B cell (primary cell): ENCODE measurements at regions not wholly inside any gene's neighbourhood (a gene's known extent, or its start where the extent isn't known, plus 50 kb on each side); places are given as distances from the start of the nearest gene placed in this dataset.

Experiments used
- ATAC-seq: fragments of 200-7000 bp; cut with Tn5 transposase; one replicate; pipeline ENCODE4 v1.10.0; 2021; ENCODE audit warnings: low read depth, mild to moderate bottlenecking, moderate number of reproducible peaks, moderate library complexity
- CTCF ChIA-PET: fragments of 350-600 bp; sonication (Branson Sonifier 250); formaldehyde crosslinking; loops from one replicate; lab custom pipeline; 2021; ENCODE audit warnings: antibody characterized with exemption, inconsistent platforms; lab: Charles Lee
- POLR2A ChIA-PET: fragments of 350-600 bp; sonication (Branson Sonifier 250); formaldehyde crosslinking; loops from one replicate; lab custom pipeline; 2021; ENCODE audit warnings: antibody characterized with exemption; lab: Charles Lee
- DNase-seq: peaks from one replicate; pipeline ENCODE4 v3.0.0; 2013
- H2AFZ ChIP-seq: 2 replicates; pipeline ENCODE4 v1.6.1; 2012; ENCODE audit warnings: mild to moderate bottlenecking, low read depth, low read length; ENCODE audit not compliant: insufficient read depth, poor library complexity, severe bottlenecking
- H3K27ac ChIP-seq, 2 donors: 1 replicate in 1 of 2; 2 replicates in 1 of 2; pipeline ENCODE4 v1.5.1; 2012 to 2013; ENCODE audit warnings: low read length in 2 of 2, mild to moderate bottlenecking in 2 of 2, moderate library complexity in 1 of 2
- H3K27me3 ChIP-seq, 4 experiments: fragments of 200-600 bp in 1 of 4; sonication (generic) in 1 of 4; replicated peaks in 1 of 4; 1 replicate in 2 of 4; 2 replicates in 2 of 4; pipeline versions ENCODE4 v1.6.1 to v1.7.0; 2013 to 2016; ENCODE audit warnings: low read length in 3 of 4, mild to moderate bottlenecking in 2 of 4, mixed read lengths in 1 of 4, moderate library complexity in 1 of 4; ENCODE audit not compliant: insufficient read depth in 4 of 4, control insufficient read depth in 3 of 4; ENCODE audit errors: control extremely low read depth in 1 of 4
- H3K36me3 ChIP-seq, 2 experiments: replicated peaks in 1 of 2; 1 replicate in 1 of 2; 2 replicates in 1 of 2; pipeline versions ENCODE4 v1.6.1 to v1.7.1; 2013; ENCODE audit warnings: low read length in 1 of 2; ENCODE audit not compliant: insufficient read depth in 2 of 2, control insufficient read depth in 1 of 2; ENCODE audit errors: control extremely low read depth in 1 of 2, extremely low read depth in 1 of 2
- H3K4me1 ChIP-seq, 2 donors: fragments of 200-600 bp in 1 of 2; sonication (generic) in 1 of 2; 1 replicate in 1 of 2; 2 replicates in 1 of 2; pipeline versions ENCODE4 v1.5.1 to v1.6.1; 2013 to 2017; ENCODE audit warnings: low read length in 2 of 2; ENCODE audit not compliant: control insufficient read depth in 2 of 2, insufficient read depth in 2 of 2
- H3K4me2 ChIP-seq: replicated peaks from 2 replicates; pipeline ENCODE3; 2012; ENCODE audit warnings: mild to moderate bottlenecking, low read depth, low read length; ENCODE audit not compliant: poor library complexity, severe bottlenecking
- H3K4me3 ChIP-seq, 5 experiments: fragments of 200-600 bp in 1 of 5; sonication (generic) in 1 of 5; 1 replicate in 3 of 5; 2 replicates in 2 of 5; pipeline versions ENCODE4 v1.5.1 to v1.7.0; 2011 to 2016; ENCODE audit warnings: low read length in 4 of 5, mild to moderate bottlenecking in 4 of 5, low read depth in 2 of 5, control low read depth in 1 of 5, moderate library complexity in 1 of 5; ENCODE audit not compliant: insufficient read depth in 1 of 5; ENCODE audit errors: control extremely low read depth in 1 of 5, extremely low read depth in 1 of 5
- H3K79me2 ChIP-seq: fragments of 200-600 bp; sonication (generic); one replicate; pipeline ENCODE4 v1.6.0; 2016; ENCODE audit warnings: low read length; ENCODE audit not compliant: control insufficient read depth, insufficient read depth
- H3K9ac ChIP-seq: fragments of 200-600 bp; sonication (generic); 2 replicates; pipeline ENCODE4 v1.6.1; 2017; ENCODE audit warnings: mild to moderate bottlenecking, low read length, moderate library complexity
- H3K9me3 ChIP-seq, 3 donors: one replicate each; pipeline versions ENCODE4 v1.6.1 to v1.7.1; 2013; ENCODE audit warnings: low read length in 2 of 3; ENCODE audit not compliant: control insufficient read depth in 2 of 3, insufficient read depth in 1 of 3; ENCODE audit errors: control extremely low read depth in 1 of 3
- H4K20me1 ChIP-seq: 2 replicates; pipeline ENCODE4 v1.6.0; 2012; ENCODE audit warnings: mild to moderate bottlenecking, low read length; ENCODE audit not compliant: insufficient read depth, control insufficient read depth, poor library complexity, severe bottlenecking
- H3K27ac Mint-ChIP-seq: one replicate; pipeline ENCODE4 v1.8.0; 2021; ENCODE audit warnings: mixed read lengths
- H3K27me3 Mint-ChIP-seq: one replicate; pipeline ENCODE4 v1.8.0; 2021; ENCODE audit warnings: mixed read lengths
- H3K4me1 Mint-ChIP-seq: one replicate; pipeline ENCODE4 v1.8.0; 2021; ENCODE audit warnings: mixed read lengths
- H3K4me3 Mint-ChIP-seq: one replicate; pipeline ENCODE4 v1.8.0; 2021; ENCODE audit warnings: mixed read lengths
- H3K9me3 Mint-ChIP-seq: one replicate; pipeline ENCODE4 v1.8.0; 2022; ENCODE audit warnings: mixed read lengths; ENCODE audit not compliant: insufficient read depth
- EZH2 ChIP-seq: IDR thresholded peaks from 2 replicates; pipeline ENCODE4 v1.6.1; 2012; ENCODE audit warnings: borderline replicate concordance, low read depth, mild to moderate bottlenecking, moderate library complexity, low read length; ENCODE audit not compliant: insufficient read depth, poor library complexity, severe bottlenecking
- WGBS: methylation state at CpG from one replicate; pipeline ENCODE4 v1.1.5; 2013; ENCODE audit warnings: missing lambda C conversion rate; ENCODE audit not compliant: insufficient coverage; 5-methylcytosine and 5-hydroxymethylcytosine counted together
- intact Hi-C: fragments of 100-400 bp; cut with micrococcal nuclease; formaldehyde crosslinking; loops from one replicate; pipeline ENCODE4 v1.10.0; 2022
- TF ChIP-seq, protein P1 (sequence below): fragments of 200-600 bp; IDR thresholded peaks from one replicate; pipeline ENCODE4 v1.8.0; 2022; ENCODE audit warnings: antibody characterized with exemption, mild to moderate bottlenecking

DNA sequence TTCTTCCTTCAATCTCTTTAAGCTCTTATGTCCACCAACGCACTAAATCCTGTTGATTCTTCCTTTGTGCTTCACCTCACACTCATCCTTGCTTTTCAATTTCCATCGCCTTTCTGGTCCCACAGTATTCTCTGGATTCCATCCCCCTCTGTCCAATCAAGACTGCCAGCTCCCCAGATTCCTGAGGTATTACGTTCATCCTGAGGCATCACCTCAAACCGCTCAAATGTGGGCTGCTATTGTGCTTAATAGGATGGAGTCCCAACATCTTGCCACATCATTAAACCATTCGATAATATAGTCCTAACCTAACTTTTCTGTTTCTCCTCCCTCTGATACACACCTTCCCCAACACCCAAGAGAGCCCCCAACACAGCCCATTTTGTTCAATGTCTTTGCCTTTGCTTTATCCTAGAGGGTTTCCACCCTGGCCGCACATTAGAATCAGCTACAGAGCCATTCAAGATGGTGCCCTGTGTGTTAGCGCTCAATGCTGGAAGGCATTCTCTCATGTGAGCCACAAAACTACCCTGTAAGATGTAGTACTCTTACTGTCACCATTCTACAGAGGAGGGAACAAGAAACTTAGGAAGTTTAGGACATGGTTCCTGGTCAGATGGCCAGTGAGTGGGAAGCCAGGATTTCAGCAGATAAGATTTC, 79.5 kb upstream of the LEP start:
- Mint-ChIP-seq H3K4me3 (no peak overlapping the region), H3K4me1 (peaks cover 13% of the 10 kb centered on the region), H3K27me3 (peaks cover 77% of the 10 kb centered on the region), H3K27ac (no peak overlapping the region), H3K9me3 (no peaks in the 10 kb centered on the region)
- DNase-seq = no peak
- WGBS = 93% methylated on average over 5 of the region's 7 CpGs
- H3K27me3 ChIP-seq = peaks cover 0 to 52% (median 33%) of the 10 kb centered on the region in 4 experiments
- CTCF ChIA-PET = interaction anchor here (3.2 kb wide), 1 partner anchor 47 kb away, joined by 14 read pairs; no protein-coding TSS in a partner anchor
- POLR2A ChIA-PET = no interaction called here
- H4K20me1 ChIP-seq = no peaks in the 10 kb centered on the region
- H3K4me2 ChIP-seq = no peak overlapping the region
- no peak for ATAC-seq
- H3K79me2 ChIP-seq = no peaks in the 10 kb centered on the region
- H3K27ac ChIP-seq = no peak overlapping the region
- TF ChIP-seq EZH2 = no peak
- TF ChIP-seq, protein P1, sequence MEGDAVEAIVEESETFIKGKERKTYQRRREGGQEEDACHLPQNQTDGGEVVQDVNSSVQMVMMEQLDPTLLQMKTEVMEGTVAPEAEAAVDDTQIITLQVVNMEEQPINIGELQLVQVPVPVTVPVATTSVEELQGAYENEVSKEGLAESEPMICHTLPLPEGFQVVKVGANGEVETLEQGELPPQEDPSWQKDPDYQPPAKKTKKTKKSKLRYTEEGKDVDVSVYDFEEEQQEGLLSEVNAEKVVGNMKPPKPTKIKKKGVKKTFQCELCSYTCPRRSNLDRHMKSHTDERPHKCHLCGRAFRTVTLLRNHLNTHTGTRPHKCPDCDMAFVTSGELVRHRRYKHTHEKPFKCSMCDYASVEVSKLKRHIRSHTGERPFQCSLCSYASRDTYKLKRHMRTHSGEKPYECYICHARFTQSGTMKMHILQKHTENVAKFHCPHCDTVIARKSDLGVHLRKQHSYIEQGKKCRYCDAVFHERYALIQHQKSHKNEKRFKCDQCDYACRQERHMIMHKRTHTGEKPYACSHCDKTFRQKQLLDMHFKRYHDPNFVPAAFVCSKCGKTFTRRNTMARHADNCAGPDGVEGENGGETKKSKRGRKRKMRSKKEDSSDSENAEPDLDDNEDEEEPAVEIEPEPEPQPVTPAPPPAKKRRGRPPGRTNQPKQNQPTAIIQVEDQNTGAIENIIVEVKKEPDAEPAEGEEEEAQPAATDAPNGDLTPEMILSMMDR = no peak
- H3K4me1 ChIP-seq = peaks cover 10 to 16% of the 10 kb centered on the region in 2 donors
- H2AFZ ChIP-seq = no peak overlapping the region
- H3K9ac ChIP-seq = no peak overlapping the region
- no peak overlapping the region for H3K4me3 ChIP-seq
- intact Hi-C loops = no loop called here
- H3K36me3 ChIP-seq = no peaks in the 10 kb centered on the region
- H3K9me3 ChIP-seq = peaks cover 0 to 8% (median 0%) of the 10 kb centered on the region in 3 donors

DNA sequence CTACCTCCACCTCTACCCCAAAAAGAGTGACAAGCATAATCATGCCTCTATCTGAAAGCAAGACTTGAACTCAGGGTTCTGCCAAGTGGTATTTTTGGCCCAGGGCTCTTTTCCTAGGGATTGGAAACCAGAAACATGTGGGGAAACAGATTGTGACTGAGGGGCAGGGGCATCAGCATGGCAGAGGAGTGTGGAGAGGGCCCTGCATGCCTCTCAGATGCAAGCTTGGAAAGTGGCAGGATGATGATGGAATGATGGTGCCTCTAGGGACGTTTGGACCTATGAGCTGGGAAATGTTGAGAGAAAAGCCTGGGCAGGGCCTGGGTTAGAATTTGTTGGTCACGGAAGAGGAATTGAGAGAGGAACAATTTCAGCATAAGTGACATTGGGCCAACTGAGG, 78.4 kb upstream of the LEP start:
- no peaks in the 10 kb centered on the region for H3K9me3 Mint-ChIP-seq
- H3K27ac Mint-ChIP-seq = no peak overlapping the region
- Histone ChIP-seq H3K36me3 (no peaks in the 10 kb centered on the region), H3K27me3 (peaks cover 0 to 61% (median 39%) of the 10 kb centered on the region in 4 experiments), H3K79me2 (no peaks in the 10 kb centered on the region), H2AFZ (no peak overlapping the region), H3K27ac (no peak overlapping the region), H3K9me3 (peaks cover 0 to 8% (median 0%) of the 10 kb centered on the region in 3 donors), H3K4me2 (no peak overlapping the region), H3K4me3 (no peak overlapping the region), H4K20me1 (no peaks in the 10 kb centered on the region), H3K9ac (no peak overlapping the region), H3K4me1 (peaks cover 19 to 24% of the 10 kb centered on the region in 2 donors)
- H3K27me3 Mint-ChIP-seq = peaks cover 77% of the 10 kb centered on the region
- intact Hi-C loops = no loop called here
- ChIA-PET CTCF (interaction anchor here (3.2 kb wide), 1 partner anchor 46 kb away, joined by 14 read pairs; no protein-coding TSS in a partner anchor), POLR2A (no interaction called here)
- ATAC-seq (no peak), DNase-seq (no peak)
- WGBS = 93% methylated on average over 2 of the region's 2 CpGs
- H3K4me1 Mint-ChIP-seq = peaks cover 17% of the 10 kb centered on the region
- TF ChIP-seq EZH2 = no peak
- TF ChIP-seq, protein P1 = no peak
- no peak overlapping the region for H3K4me3 Mint-ChIP-seq
